ENCODE measurements at regions not wholly inside any gene's neighbourhood (a gene's known extent, or its start where the extent isn't known, plus 50 kb on each side); places are given as distances from the start of the nearest gene placed in this dataset.

GRCh38 chr2:225980372-225980771 lies 580.9 kb downstream of the NYAP2 start:
- no peaks in the 10 kb centered on the region for H3K27me3 ChIP-seq (ENCODE audit: control insufficient read depth, insufficient read depth, low read length)
- ChIA-PET POLR2A (no interaction called here), CTCF (no interaction called here)
- no peak for TF ChIP-seq POLR2AphosphoS5 (IDR thresholded peaks at IDR 0.05; ENCODE audit: low read depth, low read length)
- no peak for TF ChIP-seq TCF7L2 (IDR thresholded peaks at IDR 0.05; ENCODE audit: low read depth, low read length)
- TF ChIP-seq, protein P1, sequence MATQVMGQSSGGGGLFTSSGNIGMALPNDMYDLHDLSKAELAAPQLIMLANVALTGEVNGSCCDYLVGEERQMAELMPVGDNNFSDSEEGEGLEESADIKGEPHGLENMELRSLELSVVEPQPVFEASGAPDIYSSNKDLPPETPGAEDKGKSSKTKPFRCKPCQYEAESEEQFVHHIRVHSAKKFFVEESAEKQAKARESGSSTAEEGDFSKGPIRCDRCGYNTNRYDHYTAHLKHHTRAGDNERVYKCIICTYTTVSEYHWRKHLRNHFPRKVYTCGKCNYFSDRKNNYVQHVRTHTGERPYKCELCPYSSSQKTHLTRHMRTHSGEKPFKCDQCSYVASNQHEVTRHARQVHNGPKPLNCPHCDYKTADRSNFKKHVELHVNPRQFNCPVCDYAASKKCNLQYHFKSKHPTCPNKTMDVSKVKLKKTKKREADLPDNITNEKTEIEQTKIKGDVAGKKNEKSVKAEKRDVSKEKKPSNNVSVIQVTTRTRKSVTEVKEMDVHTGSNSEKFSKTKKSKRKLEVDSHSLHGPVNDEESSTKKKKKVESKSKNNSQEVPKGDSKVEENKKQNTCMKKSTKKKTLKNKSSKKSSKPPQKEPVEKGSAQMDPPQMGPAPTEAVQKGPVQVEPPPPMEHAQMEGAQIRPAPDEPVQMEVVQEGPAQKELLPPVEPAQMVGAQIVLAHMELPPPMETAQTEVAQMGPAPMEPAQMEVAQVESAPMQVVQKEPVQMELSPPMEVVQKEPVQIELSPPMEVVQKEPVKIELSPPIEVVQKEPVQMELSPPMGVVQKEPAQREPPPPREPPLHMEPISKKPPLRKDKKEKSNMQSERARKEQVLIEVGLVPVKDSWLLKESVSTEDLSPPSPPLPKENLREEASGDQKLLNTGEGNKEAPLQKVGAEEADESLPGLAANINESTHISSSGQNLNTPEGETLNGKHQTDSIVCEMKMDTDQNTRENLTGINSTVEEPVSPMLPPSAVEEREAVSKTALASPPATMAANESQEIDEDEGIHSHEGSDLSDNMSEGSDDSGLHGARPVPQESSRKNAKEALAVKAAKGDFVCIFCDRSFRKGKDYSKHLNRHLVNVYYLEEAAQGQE (IDR thresholded peaks at IDR 0.05; ENCODE audit: insufficient read depth in 1 of 2, low read depth in 2 of 2, low read length in 1 of 2) = no peak
- no peak for TF ChIP-seq CTCF (IDR thresholded peaks at IDR 0.05)
- TF ChIP-seq SIN3A (IDR thresholded peaks at IDR 0.05; ENCODE audit: borderline replicate concordance, insufficient read depth, low read depth, low read length) = no peak
- H3K4me3 ChIP-seq (ENCODE audit: low read depth in 2 of 2, low read length in 2 of 2) = no peak overlapping the region
- DNase-seq (ENCODE audit: low read depth, low spot score) (no peak), ATAC-seq (no peak)
- BruUV-seq (replicated peaks) = no TSS peak
- H3K27ac ChIP-seq (ENCODE audit: low read length) = no peak overlapping the region
- no peaks in the 10 kb centered on the region for H3K4me1 ChIP-seq (ENCODE audit: control insufficient read depth, insufficient read depth, low read length)
- intact Hi-C loops (cut with micrococcal nuclease; ENCODE audit: unreplicated experiment) = no loop called here
- no peaks in the 10 kb centered on the region for H3K36me3 ChIP-seq (ENCODE audit: control insufficient read depth, insufficient read depth, low read length)
- H3K9me3 ChIP-seq (ENCODE audit: control insufficient read depth, insufficient read depth, low read depth, low read length) = peaks cover 3% of the 10 kb centered on the region; the same call in 1 of the 2 replicates
- in situ Hi-C loops (cut with HindIII; ENCODE audit: low pct_unique_long_range_greater_than_20kb, low sequenced_read_pairs) = no loop called here

DNA sequence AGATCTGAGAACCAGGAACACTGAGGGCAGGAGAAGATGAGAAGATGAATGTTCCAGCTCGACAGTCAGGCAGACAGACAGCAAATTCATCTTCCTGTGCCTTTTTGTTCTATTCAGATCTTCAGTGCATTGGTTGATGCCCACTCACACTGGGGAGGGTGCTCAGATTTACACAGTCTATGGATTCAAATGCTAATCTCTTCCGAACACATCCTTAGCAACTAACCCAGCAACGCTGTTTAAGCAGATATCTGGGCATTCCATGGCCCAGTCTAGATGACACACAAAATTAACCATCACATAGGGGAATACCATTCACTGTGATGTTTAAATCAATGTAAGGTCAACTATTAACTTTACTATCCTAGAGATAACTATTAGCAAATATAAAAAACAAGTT lies 571.9 kb downstream of the NYAP2 start:
- intact Hi-C loops (cut with micrococcal nuclease; ENCODE audit: unreplicated experiment) (no loop called here), in situ Hi-C loops (cut with HindIII; ENCODE audit: low pct_unique_long_range_greater_than_20kb, low sequenced_read_pairs) (no loop called here)
- DNase-seq (ENCODE audit: low read depth, low spot score) (no peak), ATAC-seq (no peak)
- CTCF ChIA-PET = no interaction called here
- H3K4me1 ChIP-seq (ENCODE audit: control insufficient read depth, insufficient read depth, low read length) = no peaks in the 10 kb centered on the region
- H3K36me3 ChIP-seq (ENCODE audit: control insufficient read depth, insufficient read depth, low read length) = no peaks in the 10 kb centered on the region
- H3K27me3 ChIP-seq (ENCODE audit: control insufficient read depth, insufficient read depth, low read length) = no peaks in the 10 kb centered on the region
- H3K27ac ChIP-seq (ENCODE audit: low read length) = no peak overlapping the region
- H3K9me3 ChIP-seq (ENCODE audit: control insufficient read depth, insufficient read depth, low read depth, low read length) = peaks cover 2% of the 10 kb centered on the region; the same call in 1 of the 2 replicates
- POLR2A ChIA-PET = no interaction called here
- BruUV-seq (replicated peaks) = no TSS peak
- no peak overlapping the region for H3K4me3 ChIP-seq (ENCODE audit: low read depth in 2 of 2, low read length in 2 of 2)
- no peak for TF ChIP-seq CTCF (IDR thresholded peaks at IDR 0.05)
- TF ChIP-seq, protein P1 (IDR thresholded peaks at IDR 0.05; ENCODE audit: insufficient read depth in 1 of 2, low read depth in 2 of 2, low read length in 1 of 2) = no peak
- no peak for TF ChIP-seq SIN3A (IDR thresholded peaks at IDR 0.05; ENCODE audit: borderline replicate concordance, insufficient read depth, low read depth, low read length)
- TF ChIP-seq TCF7L2 (IDR thresholded peaks at IDR 0.05; ENCODE audit: low read depth, low read length) = no peak
- TF ChIP-seq POLR2AphosphoS5 (IDR thresholded peaks at IDR 0.05; ENCODE audit: low read depth, low read length) = no peak

All from Panc1 (cell line).